ENCODE measurements at regions not wholly inside any gene's neighbourhood (a gene's known extent, or its start where the extent isn't known, plus 50 kb on each side); places are given as distances from the start of the nearest gene placed in this dataset.
"Not testable (repeated sequence)": the region's sequence is repeated elsewhere in the genome, so short reads cannot be mapped to it uniquely, and the experiment has no call there.

DNA sequence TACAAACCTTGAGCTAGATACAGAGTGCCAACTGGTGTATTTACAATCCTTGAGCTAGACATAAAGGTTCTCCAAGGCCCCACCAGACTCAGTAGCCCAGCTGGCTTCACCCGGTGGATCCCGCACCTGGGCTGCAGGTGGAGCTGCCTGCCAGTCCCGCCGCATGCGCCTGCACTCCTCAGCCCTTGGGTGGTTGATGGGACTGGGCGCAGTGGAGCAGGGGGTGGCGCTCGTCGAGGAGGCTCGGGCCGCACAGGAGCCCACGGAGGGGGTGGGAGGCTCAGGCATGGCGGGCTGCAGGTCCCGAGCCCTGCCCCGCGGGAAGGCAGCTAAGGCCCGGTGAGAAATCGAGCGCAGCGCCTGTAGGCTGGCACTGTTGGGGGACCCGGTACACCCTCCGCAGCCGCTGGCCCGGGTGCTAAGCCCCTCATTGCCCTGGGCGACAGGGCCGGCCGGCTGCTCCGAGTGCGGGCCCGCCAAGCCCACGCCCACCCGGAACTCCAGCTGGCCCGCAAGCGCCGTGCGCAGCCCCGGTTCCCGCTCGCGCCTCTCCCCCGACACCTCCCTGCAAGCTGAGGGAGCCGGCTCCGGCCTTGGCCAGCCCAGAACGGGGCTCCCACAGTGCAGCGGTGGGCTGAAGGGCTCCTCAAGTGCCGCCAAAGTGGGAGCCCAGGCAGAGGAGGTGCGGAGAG is 116.5 kb upstream of the NEIL3 start:
- H3K4me1 ChIP-seq (ENCODE audit: insufficient read depth, low read length); H4K20me1 ChIP-seq (ENCODE audit: insufficient read depth, low read length); H3K4me2 ChIP-seq (ENCODE audit: low read depth, low read length); CTCF ChIA-PET (ENCODE audit: low intra/inter-chr PET ratio, low total read pairs); POLR2A ChIA-PET; intact Hi-C loops (cut with micrococcal nuclease; ENCODE audit: unreplicated experiment); H2AFZ ChIP-seq (ENCODE audit: low read length); H3K36me3 ChIP-seq (replicated peaks in 1 of 2; ENCODE audit: control insufficient read depth in 1 of 2, insufficient read depth in 2 of 2, low read length in 2 of 2); BruUV-seq (replicated peaks); ATAC-seq; H3K27ac ChIP-seq (ENCODE audit: extremely low read length, insufficient read depth, low read length); H3K79me2 ChIP-seq (ENCODE audit: insufficient read depth, low read length); H3K9ac ChIP-seq (ENCODE audit: insufficient read depth, low read depth, low read length); in situ Hi-C loops (cut with HindIII; ENCODE audit: extremely low pct_ligation_motif_present, low pct_unique_long_range_greater_than_20kb); H3K27me3 ChIP-seq (ENCODE audit: control insufficient read depth in 1 of 2, insufficient read depth in 2 of 2, low read length in 2 of 2); H3K4me3 ChIP-seq (replicated peaks in 1 of 3; ENCODE audit: insufficient read depth in 1 of 3, low read depth in 2 of 3, low read length in 3 of 3); DNase-seq (ENCODE audit: low spot score); FAIRE-seq: not testable (repeated sequence)
- WGBS (ENCODE audit: low lambda C conversion rate): 95% methylated on average over 13 of the region's 47 CpGs
- H3K9me3 ChIP-seq (ENCODE audit: low read length): peaks cover 18% of the 10 kb centered on the region; the same call in 1 of the 2 replicates

DNA sequence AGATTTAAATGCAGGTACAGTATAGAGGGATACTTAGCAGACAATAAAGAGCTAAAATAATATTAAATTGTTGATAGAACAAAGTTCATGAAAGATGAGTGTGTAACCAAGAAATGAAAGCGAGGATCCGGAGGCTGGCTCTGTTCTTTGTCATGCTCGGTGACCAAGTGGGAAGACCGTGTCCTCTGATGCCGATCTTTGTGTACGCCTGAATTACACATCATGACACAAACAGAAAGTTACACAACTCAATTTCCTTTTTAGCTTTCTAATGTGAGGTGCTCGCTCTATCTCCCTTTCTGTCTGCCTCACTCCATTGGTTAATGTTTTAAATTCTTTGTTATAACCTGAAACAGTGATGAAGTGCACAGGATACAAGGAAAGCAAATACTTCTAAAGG is 114.8 kb upstream of the NEIL3 start:
- no TSS peak for BruUV-seq (replicated peaks)
- TF ChIP-seq SMAD3 (CRISPR knock-in tag; IDR thresholded peaks at IDR 0.05): no peak
- ATAC-seq: no peak
- no peaks in the 10 kb centered on the region for H3K79me2 ChIP-seq (ENCODE audit: insufficient read depth, low read length)
- ChIA-PET POLR2A (no interaction called here), CTCF (ENCODE audit: low intra/inter-chr PET ratio, low total read pairs) (no interaction called here)
- no peaks in the 10 kb centered on the region for H4K20me1 ChIP-seq (ENCODE audit: insufficient read depth, low read length)
- intact Hi-C loops (cut with micrococcal nuclease; ENCODE audit: unreplicated experiment): no loop called here
- no peak for FAIRE-seq
- H3K9me3 ChIP-seq (ENCODE audit: low read length): peaks cover 26% of the 10 kb centered on the region; the same call in 1 of the 2 replicates
- WGBS (ENCODE audit: low lambda C conversion rate): 10% methylated on average over 7 of the region's 7 CpGs
- H3K36me3 ChIP-seq (replicated peaks in 1 of 2; ENCODE audit: control insufficient read depth in 1 of 2, insufficient read depth in 2 of 2, low read length in 2 of 2): no peaks in the 10 kb centered on the region
- no peak overlapping the region for H3K27ac ChIP-seq (ENCODE audit: extremely low read length, insufficient read depth, low read length)
- in situ Hi-C loops (cut with HindIII; ENCODE audit: extremely low pct_ligation_motif_present, low pct_unique_long_range_greater_than_20kb): no loop called here
- no peak overlapping the region for H3K9ac ChIP-seq (ENCODE audit: insufficient read depth, low read depth, low read length)
- H3K27me3 ChIP-seq (ENCODE audit: control insufficient read depth in 1 of 2, insufficient read depth in 2 of 2, low read length in 2 of 2): no peaks in the 10 kb centered on the region
- H3K4me3 ChIP-seq (replicated peaks in 1 of 3; ENCODE audit: insufficient read depth in 1 of 3, low read depth in 2 of 3, low read length in 3 of 3): no peak overlapping the region
- no peak overlapping the region for H3K4me2 ChIP-seq (ENCODE audit: low read depth, low read length)
- no peak overlapping the region for H2AFZ ChIP-seq (ENCODE audit: low read length)
- no peak for DNase-seq (ENCODE audit: low spot score)
- H3K4me1 ChIP-seq (ENCODE audit: insufficient read depth, low read length): 0 out of 2 replicates have a peak, but pooled peaks cover 4% of the 10 kb centered on the region

DNA sequence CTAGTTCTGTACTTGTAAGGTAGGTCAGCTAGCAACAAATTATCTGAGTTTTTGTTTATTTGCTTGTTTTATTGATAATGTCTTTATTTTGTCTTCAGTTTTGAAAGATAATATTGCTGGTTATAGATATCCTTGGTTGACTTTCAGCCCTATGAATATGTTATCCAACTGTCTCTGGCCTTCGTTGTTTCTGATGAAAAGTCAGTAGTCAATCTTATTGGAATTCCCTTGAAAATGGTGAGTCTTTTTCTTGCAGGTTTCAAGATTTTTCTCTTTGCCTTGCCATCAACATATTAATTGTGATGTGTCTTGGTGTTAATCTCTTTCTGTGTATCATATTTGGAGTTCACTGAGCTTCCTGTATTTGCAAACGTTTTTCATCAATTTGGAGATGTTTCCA is 113.1 kb upstream of the NEIL3 start:
- no peak for ATAC-seq
- no peak overlapping the region for H3K4me2 ChIP-seq (ENCODE audit: low read depth, low read length)
- peaks cover 26% of the 10 kb centered on the region; the same call in 1 of the 2 replicates for H3K9me3 ChIP-seq (ENCODE audit: low read length)
- TF ChIP-seq, protein P1, sequence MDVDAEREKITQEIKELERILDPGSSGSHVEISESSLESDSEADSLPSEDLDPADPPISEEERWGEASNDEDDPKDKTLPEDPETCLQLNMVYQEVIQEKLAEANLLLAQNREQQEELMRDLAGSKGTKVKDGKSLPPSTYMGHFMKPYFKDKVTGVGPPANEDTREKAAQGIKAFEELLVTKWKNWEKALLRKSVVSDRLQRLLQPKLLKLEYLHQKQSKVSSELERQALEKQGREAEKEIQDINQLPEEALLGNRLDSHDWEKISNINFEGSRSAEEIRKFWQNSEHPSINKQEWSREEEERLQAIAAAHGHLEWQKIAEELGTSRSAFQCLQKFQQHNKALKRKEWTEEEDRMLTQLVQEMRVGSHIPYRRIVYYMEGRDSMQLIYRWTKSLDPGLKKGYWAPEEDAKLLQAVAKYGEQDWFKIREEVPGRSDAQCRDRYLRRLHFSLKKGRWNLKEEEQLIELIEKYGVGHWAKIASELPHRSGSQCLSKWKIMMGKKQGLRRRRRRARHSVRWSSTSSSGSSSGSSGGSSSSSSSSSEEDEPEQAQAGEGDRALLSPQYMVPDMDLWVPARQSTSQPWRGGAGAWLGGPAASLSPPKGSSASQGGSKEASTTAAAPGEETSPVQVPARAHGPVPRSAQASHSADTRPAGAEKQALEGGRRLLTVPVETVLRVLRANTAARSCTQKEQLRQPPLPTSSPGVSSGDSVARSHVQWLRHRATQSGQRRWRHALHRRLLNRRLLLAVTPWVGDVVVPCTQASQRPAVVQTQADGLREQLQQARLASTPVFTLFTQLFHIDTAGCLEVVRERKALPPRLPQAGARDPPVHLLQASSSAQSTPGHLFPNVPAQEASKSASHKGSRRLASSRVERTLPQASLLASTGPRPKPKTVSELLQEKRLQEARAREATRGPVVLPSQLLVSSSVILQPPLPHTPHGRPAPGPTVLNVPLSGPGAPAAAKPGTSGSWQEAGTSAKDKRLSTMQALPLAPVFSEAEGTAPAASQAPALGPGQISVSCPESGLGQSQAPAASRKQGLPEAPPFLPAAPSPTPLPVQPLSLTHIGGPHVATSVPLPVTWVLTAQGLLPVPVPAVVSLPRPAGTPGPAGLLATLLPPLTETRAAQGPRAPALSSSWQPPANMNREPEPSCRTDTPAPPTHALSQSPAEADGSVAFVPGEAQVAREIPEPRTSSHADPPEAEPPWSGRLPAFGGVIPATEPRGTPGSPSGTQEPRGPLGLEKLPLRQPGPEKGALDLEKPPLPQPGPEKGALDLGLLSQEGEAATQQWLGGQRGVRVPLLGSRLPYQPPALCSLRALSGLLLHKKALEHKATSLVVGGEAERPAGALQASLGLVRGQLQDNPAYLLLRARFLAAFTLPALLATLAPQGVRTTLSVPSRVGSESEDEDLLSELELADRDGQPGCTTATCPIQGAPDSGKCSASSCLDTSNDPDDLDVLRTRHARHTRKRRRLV (CRISPR knock-in tag; IDR thresholded peaks at IDR 0.05): no peak
- TF ChIP-seq ZNF317 (CRISPR knock-in tag; IDR thresholded peaks at IDR 0.05) (peak; percentile 92), SIX1 (CRISPR knock-in tag; IDR thresholded peaks at IDR 0.05; ENCODE audit: borderline replicate concordance) (no peak), SOX6 (IDR thresholded peaks at IDR 0.05) (no peak), SOX6 (CRISPR knock-in tag; IDR thresholded peaks at IDR 0.05) (no peak)
- no peak overlapping the region for H2AFZ ChIP-seq (ENCODE audit: low read length)
- in situ Hi-C loops (cut with HindIII; ENCODE audit: extremely low pct_ligation_motif_present, low pct_unique_long_range_greater_than_20kb): no loop called here
- no peaks in the 10 kb centered on the region for H4K20me1 ChIP-seq (ENCODE audit: insufficient read depth, low read length)
- no peak overlapping the region for H3K27ac ChIP-seq (ENCODE audit: extremely low read length, insufficient read depth, low read length)
- 0% methylated on average over 2 of the region's 2 CpGs for WGBS (ENCODE audit: low lambda C conversion rate)
- no peak for FAIRE-seq
- CTCF ChIA-PET (ENCODE audit: low intra/inter-chr PET ratio, low total read pairs): no interaction called here
- H3K4me1 ChIP-seq (ENCODE audit: insufficient read depth, low read length): no peaks in the 10 kb centered on the region
- BruUV-seq (replicated peaks): no TSS peak
- no peaks in the 10 kb centered on the region; a peak in 1 of 5 replicates for H3K27me3 ChIP-seq (ENCODE audit: control insufficient read depth in 1 of 2, insufficient read depth in 2 of 2, low read length in 2 of 2)
- H3K9ac ChIP-seq (ENCODE audit: insufficient read depth, low read depth, low read length): no peak overlapping the region
- H3K4me3 ChIP-seq (replicated peaks in 1 of 3; ENCODE audit: insufficient read depth in 1 of 3, low read depth in 2 of 3, low read length in 3 of 3): no peak overlapping the region
- POLR2A ChIA-PET: no interaction called here
- DNase-seq (ENCODE audit: low spot score): no peak
- no peaks in the 10 kb centered on the region for H3K79me2 ChIP-seq (ENCODE audit: insufficient read depth, low read length)
- intact Hi-C loops (cut with micrococcal nuclease; ENCODE audit: unreplicated experiment): no loop called here
- H3K36me3 ChIP-seq (replicated peaks in 1 of 2; ENCODE audit: control insufficient read depth in 1 of 2, insufficient read depth in 2 of 2, low read length in 2 of 2): no peaks in the 10 kb centered on the region
